ENCODE measurements at regions not wholly inside any gene's neighbourhood (a gene's known extent, or its start where the extent isn't known, plus 50 kb on each side); places are given as distances from the start of the nearest gene placed in this dataset.

GRCh38 chr11:122358292-122358691 lies 242.3 kb upstream of the BLID start:
- TF ChIP-seq CTCF (IDR thresholded peaks at IDR 0.05): no peak
- TF ChIP-seq POLR2A (IDR thresholded peaks at IDR 0.05): no peak

Measured in adrenal gland (tissue), 5 donors.